ENCODE measurements at regions not wholly inside any gene's neighbourhood (a gene's known extent, or its start where the extent isn't known, plus 50 kb on each side); places are given as distances from the start of the nearest gene placed in this dataset.

GRCh38 chr2:120852200-120852815 lies 116.6 kb downstream of the GLI2 start:
- no peak for DNase-seq (ENCODE audit: low read depth)

- no peak for DNase-seq (ENCODE audit: low read depth)
Observed at GRCh38 chr2:120853306-120854013, 117.8 kb downstream of the GLI2 start.

- no peak for DNase-seq (ENCODE audit: low read depth)
Observed at GRCh38 chr2:120854014-120854620, 118.4 kb downstream of the GLI2 start.

GRCh38 chr2:120854766-120855530 lies 119.3 kb downstream of the GLI2 start:
- DNase-seq (ENCODE audit: low read depth): no peak

GRCh38 chr2:120855855-120856405 lies 120.3 kb downstream of the GLI2 start:
- DNase-seq (ENCODE audit: low read depth): no peak

- DNase-seq (ENCODE audit: low read depth): no peak
Observed at GRCh38 chr2:120856421-120856862, 120.8 kb downstream of the GLI2 start.

GRCh38 chr2:120857422-120857821 lies 121.8 kb downstream of the GLI2 start:
- DNase-seq (ENCODE audit: low read depth): no peak

- no peak for DNase-seq (ENCODE audit: low read depth)
Observed at GRCh38 chr2:120857931-120858330, 122.3 kb downstream of the GLI2 start.

GRCh38 chr2:120858361-120859106 lies 122.9 kb downstream of the GLI2 start:
- DNase-seq (ENCODE audit: low read depth): no peak

GRCh38 chr2:120859128-120859527 lies 123.5 kb downstream of the GLI2 start:
- no peak for DNase-seq (ENCODE audit: low read depth)

- DNase-seq (ENCODE audit: low read depth): no peak
Observed at GRCh38 chr2:120859814-120860578, 124.3 kb downstream of the GLI2 start.

GRCh38 chr2:120860579-120860922 lies 124.9 kb downstream of the GLI2 start:
- no peak for DNase-seq (ENCODE audit: low read depth)

- no peak for DNase-seq (ENCODE audit: low read depth)
Observed at GRCh38 chr2:120861191-120861575, 125.5 kb downstream of the GLI2 start.

- no peak for DNase-seq (ENCODE audit: low read depth)
Observed at GRCh38 chr2:120861576-120862191, 126.0 kb downstream of the GLI2 start.

- no peak for DNase-seq (ENCODE audit: low read depth)
Observed at GRCh38 chr2:120862201-120863060, 126.8 kb downstream of the GLI2 start.

- no peak for DNase-seq (ENCODE audit: low read depth)
Observed at GRCh38 chr2:120863146-120863545, 127.5 kb downstream of the GLI2 start.

GRCh38 chr2:120863661-120864320 lies 128.1 kb downstream of the GLI2 start:
- DNase-seq (ENCODE audit: low read depth): no peak

GRCh38 chr2:120864981-120865380 lies 129.3 kb downstream of the GLI2 start:
- no peak for DNase-seq (ENCODE audit: low read depth)

- no peak for DNase-seq (ENCODE audit: low read depth)
Observed at GRCh38 chr2:120865656-120866055, 130.0 kb downstream of the GLI2 start.
